ENCODE measurements at regions not wholly inside any gene's neighbourhood (a gene's known extent, or its start where the extent isn't known, plus 50 kb on each side); places are given as distances from the start of the nearest gene placed in this dataset.
"Not testable (repeated sequence)": the region's sequence is repeated elsewhere in the genome, so short reads cannot be mapped to it uniquely, and the experiment has no call there.

DNA sequence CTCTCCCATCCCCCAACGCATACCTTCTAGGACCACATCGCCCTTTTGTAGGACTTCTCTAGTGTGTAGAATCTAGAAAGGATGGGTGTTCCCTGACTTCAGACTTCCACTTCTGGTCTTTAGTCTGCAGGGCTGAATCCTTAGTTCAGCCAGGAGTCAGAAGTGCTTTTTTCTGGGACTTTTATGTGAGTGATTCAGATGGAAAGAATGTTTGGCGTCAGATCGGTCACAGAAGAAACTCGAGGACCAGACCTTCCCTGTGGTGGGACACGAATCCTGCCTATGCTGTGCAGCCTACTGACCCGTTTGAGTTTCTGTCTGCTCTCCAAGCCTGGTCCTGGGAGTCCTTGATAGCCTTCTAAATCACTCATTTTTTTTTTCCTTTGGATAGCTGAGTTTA lies 165.4 kb upstream of the SSTR1 start:
- H3K4me3 ChIP-seq (ENCODE audit: low read length) = no peak overlapping the region
- peak; percentile 92 for DNase-seq

DNA sequence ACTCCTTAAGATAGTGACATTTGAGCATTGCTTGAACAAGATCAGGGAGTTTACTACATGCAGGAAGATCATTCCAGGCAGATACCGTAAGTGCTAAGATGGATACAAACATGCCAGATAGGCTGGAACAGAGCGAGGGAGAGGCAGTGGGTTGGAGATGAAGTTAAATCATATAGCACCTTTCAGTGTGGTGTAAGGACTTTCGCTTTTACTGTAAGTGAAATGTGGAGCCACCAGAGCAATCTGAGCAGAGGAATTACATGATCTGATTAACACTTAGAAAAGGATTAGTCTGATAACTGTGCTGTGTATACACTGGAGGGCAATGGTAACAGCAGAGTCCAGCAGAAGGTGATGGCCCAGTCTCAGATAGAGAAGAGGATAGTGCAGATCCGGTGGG lies 163.0 kb upstream of the SSTR1 start:
- Histone ChIP-seq H3K36me3 (ENCODE audit: control insufficient read depth, insufficient read depth, low read length) (no peaks in the 10 kb centered on the region), H3K27me3 (ENCODE audit: control insufficient read depth, insufficient read depth, low read length) (no peaks in the 10 kb centered on the region), H3K9me3 (replicated peaks; ENCODE audit: control insufficient read depth, low read depth, low read length) (no peaks in the 10 kb centered on the region), H3K4me1 (ENCODE audit: control insufficient read depth, insufficient read depth, low read length) (no peaks in the 10 kb centered on the region), H3K4me3 (ENCODE audit: low read length) (no peak overlapping the region), H3K27ac (ENCODE audit: low read length) (no peak overlapping the region)
- DNase-seq = no peak
- WGBS (ENCODE audit: insufficient coverage) = 76% methylated on average over 3 of the region's 4 CpGs

More for the DNA sequence above, 165.4 kb upstream of the SSTR1 start:
- H3K27me3 ChIP-seq (ENCODE audit: control insufficient read depth, insufficient read depth, low read length) = no peaks in the 10 kb centered on the region
- no peaks in the 10 kb centered on the region for H3K4me1 ChIP-seq (ENCODE audit: control insufficient read depth, insufficient read depth, low read length)
- H3K9me3 ChIP-seq (replicated peaks; ENCODE audit: control insufficient read depth, low read depth, low read length) = no peaks in the 10 kb centered on the region
- WGBS (ENCODE audit: insufficient coverage) = 2% methylated on average over 5 of the region's 7 CpGs
- H3K36me3 ChIP-seq (ENCODE audit: control insufficient read depth, insufficient read depth, low read length) = no peaks in the 10 kb centered on the region
- no peak overlapping the region for H3K27ac ChIP-seq (ENCODE audit: low read length)

GRCh38 chr14:38045461-38045860 lies 162.2 kb upstream of the SSTR1 start:
- Histone ChIP-seq H3K27me3 (ENCODE audit: control insufficient read depth, insufficient read depth, low read length) (no peaks in the 10 kb centered on the region), H3K4me3 (ENCODE audit: low read length) (no peak overlapping the region), H3K36me3 (ENCODE audit: control insufficient read depth, insufficient read depth, low read length) (no peaks in the 10 kb centered on the region), H3K27ac (ENCODE audit: low read length) (no peak overlapping the region), H3K4me1 (ENCODE audit: control insufficient read depth, insufficient read depth, low read length) (no peaks in the 10 kb centered on the region), H3K9me3 (replicated peaks; ENCODE audit: control insufficient read depth, low read depth, low read length) (no peaks in the 10 kb centered on the region)
- WGBS (ENCODE audit: insufficient coverage) = no CpG with 5 or more reads among the region's 2 CpGs
- DNase-seq = no peak

DNA sequence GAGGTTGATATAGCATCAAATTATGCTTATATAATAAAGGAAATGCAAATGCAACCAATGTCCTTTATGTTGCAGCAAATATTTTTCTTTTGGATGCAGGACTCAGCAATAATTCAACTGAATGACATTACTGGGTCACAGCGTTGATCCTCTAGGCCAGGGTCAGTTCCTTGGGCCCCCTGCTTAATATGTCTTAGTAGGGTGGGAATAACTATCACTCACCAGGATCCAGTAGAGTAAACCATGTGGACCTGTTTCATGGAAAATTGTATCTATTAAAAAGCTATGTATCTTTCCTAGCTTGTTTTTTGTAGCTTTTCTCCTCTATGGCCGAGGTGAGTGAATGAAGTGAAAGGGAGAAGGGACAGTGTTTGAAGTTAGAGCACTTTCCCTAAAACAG lies 161.5 kb upstream of the SSTR1 start:
- H3K4me1 ChIP-seq (ENCODE audit: control insufficient read depth, insufficient read depth, low read length) = no peaks in the 10 kb centered on the region
- DNase-seq = no peak
- no peak overlapping the region for H3K4me3 ChIP-seq (ENCODE audit: low read length)
- WGBS (ENCODE audit: insufficient coverage) = no CpG with 5 or more reads among the region's 2 CpGs
- H3K36me3 ChIP-seq (ENCODE audit: control insufficient read depth, insufficient read depth, low read length) = no peaks in the 10 kb centered on the region
- H3K9me3 ChIP-seq (replicated peaks; ENCODE audit: control insufficient read depth, low read depth, low read length) = no peaks in the 10 kb centered on the region
- H3K27ac ChIP-seq (ENCODE audit: low read length) = no peak overlapping the region
- H3K27me3 ChIP-seq (ENCODE audit: control insufficient read depth, insufficient read depth, low read length) = no peaks in the 10 kb centered on the region

DNA sequence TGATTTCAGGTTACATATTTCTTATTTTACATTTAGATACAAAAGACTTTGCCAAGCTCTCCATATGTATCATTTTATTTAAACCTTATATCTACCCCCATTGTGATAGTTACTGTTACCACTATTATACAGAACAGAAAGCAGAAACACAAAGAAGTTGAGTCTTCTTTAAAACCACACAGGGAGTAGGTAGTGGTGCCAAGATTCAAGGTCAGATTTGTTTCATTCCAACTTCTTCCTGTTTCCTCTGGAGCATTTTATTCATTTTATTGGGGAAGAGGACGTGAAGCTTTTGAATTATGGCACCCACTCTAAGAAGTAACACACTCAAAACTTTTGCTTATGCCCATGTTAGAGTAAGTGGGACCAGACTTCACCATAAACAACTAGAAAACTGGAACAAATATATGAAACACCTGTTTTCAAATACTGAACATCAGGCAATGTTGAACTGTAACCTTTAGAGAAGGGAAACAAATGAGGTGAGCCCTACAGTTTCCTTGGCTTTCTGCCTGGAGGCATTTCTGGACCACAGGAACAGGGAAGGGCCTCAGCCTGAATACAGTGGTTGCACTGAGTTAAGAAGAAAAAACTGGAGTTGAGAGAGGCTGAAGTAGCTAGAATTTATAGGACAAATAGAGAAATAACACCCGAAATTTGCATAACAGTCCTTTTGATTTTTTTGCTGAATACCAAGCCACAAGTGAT lies 160.4 kb upstream of the SSTR1 start:
- Histone ChIP-seq H3K27ac (ENCODE audit: low read length) (no peak overlapping the region), H3K9me3 (replicated peaks; ENCODE audit: control insufficient read depth, low read depth, low read length) (no peaks in the 10 kb centered on the region), H3K4me3 (ENCODE audit: low read length) (no peak overlapping the region), H3K27me3 (ENCODE audit: control insufficient read depth, insufficient read depth, low read length) (no peaks in the 10 kb centered on the region), H3K4me1 (ENCODE audit: control insufficient read depth, insufficient read depth, low read length) (no peaks in the 10 kb centered on the region), H3K36me3 (ENCODE audit: control insufficient read depth, insufficient read depth, low read length) (no peaks in the 10 kb centered on the region)
- 83% methylated on average over 1 of the region's 2 CpGs for WGBS (ENCODE audit: insufficient coverage)
- no peak for DNase-seq

DNA sequence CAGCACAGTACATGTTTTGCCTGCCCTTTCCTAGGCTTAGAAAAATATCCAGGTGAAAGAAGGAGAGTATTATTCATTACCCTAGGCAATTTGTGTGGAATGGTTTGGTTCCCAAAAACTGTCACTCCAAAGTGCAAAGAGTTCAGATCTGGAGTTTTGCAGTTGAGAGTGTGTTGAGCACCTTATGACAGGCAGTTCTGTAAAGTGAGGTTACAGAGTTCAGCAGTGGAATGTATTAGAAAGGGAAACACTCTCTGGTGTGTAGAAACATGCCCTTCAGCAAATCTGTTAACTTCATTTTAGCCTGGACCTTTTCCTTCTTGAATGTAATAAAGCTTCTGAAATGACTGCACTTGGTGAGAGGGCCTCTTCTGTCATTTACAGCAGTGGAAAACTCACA lies 154.0 kb upstream of the SSTR1 start:
- no peaks in the 10 kb centered on the region for H3K4me1 ChIP-seq (ENCODE audit: control insufficient read depth, insufficient read depth, low read length)
- no peaks in the 10 kb centered on the region for H3K27me3 ChIP-seq (ENCODE audit: control insufficient read depth, insufficient read depth, low read length)
- no peaks in the 10 kb centered on the region for H3K36me3 ChIP-seq (ENCODE audit: control insufficient read depth, insufficient read depth, low read length)
- H3K27ac ChIP-seq (ENCODE audit: low read length) = no peak overlapping the region
- DNase-seq = no peak
- H3K9me3 ChIP-seq (replicated peaks; ENCODE audit: control insufficient read depth, low read depth, low read length) = no peaks in the 10 kb centered on the region
- no peak overlapping the region for H3K4me3 ChIP-seq (ENCODE audit: low read length)

DNA sequence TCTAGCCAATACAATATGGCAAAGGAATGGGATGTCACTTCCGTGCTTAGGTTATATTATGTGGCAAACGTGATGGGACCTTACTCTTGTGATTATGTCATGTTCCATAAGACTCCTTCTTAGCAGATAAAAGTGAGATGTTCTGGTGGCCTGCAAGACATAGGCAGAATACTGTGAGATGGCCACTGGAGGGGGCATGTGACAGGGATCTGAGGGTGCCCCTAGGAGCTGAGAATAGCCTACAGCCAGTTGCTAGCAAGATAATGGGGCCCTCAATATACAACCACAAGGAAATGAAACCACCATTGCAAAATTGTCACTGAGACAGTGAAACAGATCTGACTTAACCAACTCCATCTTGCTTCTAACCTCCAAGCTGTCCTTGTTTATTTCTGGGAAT lies 151.4 kb upstream of the SSTR1 start:
- no peaks in the 10 kb centered on the region for H3K27me3 ChIP-seq (ENCODE audit: control insufficient read depth, insufficient read depth, low read length)
- H3K27ac ChIP-seq (ENCODE audit: low read length) = no peak overlapping the region
- no peak for DNase-seq
- no CpG with 5 or more reads among the region's 2 CpGs for WGBS (ENCODE audit: insufficient coverage)
- no peaks in the 10 kb centered on the region for H3K4me1 ChIP-seq (ENCODE audit: control insufficient read depth, insufficient read depth, low read length)
- peaks cover 2% of the 10 kb centered on the region for H3K9me3 ChIP-seq (replicated peaks; ENCODE audit: control insufficient read depth, low read depth, low read length)
- no peak overlapping the region for H3K4me3 ChIP-seq (ENCODE audit: low read length)
- no peaks in the 10 kb centered on the region for H3K36me3 ChIP-seq (ENCODE audit: control insufficient read depth, insufficient read depth, low read length)

GRCh38 chr14:38062223-38062622 lies 145.5 kb upstream of the SSTR1 start:
- H3K36me3 ChIP-seq (ENCODE audit: control insufficient read depth, insufficient read depth, low read length); H3K27me3 ChIP-seq (ENCODE audit: control insufficient read depth, insufficient read depth, low read length); H3K4me1 ChIP-seq (ENCODE audit: control insufficient read depth, insufficient read depth, low read length); H3K9me3 ChIP-seq (replicated peaks; ENCODE audit: control insufficient read depth, low read depth, low read length); H3K27ac ChIP-seq (ENCODE audit: low read length); DNase-seq; H3K4me3 ChIP-seq (ENCODE audit: low read length): not testable (repeated sequence)
- WGBS (ENCODE audit: insufficient coverage) = 100% methylated on average over 1 of the region's 2 CpGs

DNA sequence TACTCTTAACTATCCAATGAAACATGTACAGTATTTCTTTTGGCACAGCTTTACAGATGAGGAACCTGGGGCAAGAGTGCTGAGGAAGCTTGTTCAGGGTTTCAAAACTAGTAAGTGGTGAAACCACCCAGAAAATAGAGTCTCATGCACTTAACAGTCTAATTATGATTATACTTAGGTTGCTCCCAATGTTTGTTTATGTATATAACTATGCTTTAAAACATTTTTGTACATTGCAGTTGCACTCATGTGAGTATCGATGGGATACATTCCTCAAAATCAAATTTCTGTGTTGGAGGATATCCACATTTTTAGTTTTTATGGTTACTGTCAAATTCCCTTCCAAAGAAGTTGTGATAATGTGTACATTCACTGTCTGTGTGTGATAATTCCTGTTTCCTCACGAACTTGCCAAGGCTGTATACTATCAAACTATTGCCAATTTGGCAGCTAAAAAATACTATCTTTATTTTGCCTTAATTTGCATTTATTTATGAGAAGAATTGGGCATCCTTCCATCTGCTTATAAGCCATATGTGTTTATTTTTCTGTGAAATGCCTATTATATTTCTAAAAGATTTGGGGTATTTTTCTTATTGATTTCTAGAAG lies 143.9 kb upstream of the SSTR1 start:
- WGBS (ENCODE audit: insufficient coverage) = no CpG with 5 or more reads among the region's 2 CpGs
- no peak overlapping the region for H3K4me3 ChIP-seq (ENCODE audit: low read length)

GRCh38 chr14:38065106-38065762 lies 142.5 kb upstream of the SSTR1 start:
- no peak overlapping the region for H3K27ac ChIP-seq (ENCODE audit: low read length)
- H3K4me1 ChIP-seq (ENCODE audit: control insufficient read depth, insufficient read depth, low read length) = no peaks in the 10 kb centered on the region
- no peaks in the 10 kb centered on the region for H3K36me3 ChIP-seq (ENCODE audit: control insufficient read depth, insufficient read depth, low read length)
- peaks cover 6% of the 10 kb centered on the region for H3K9me3 ChIP-seq (replicated peaks; ENCODE audit: control insufficient read depth, low read depth, low read length)
- 62% methylated on average over 4 of the region's 6 CpGs for WGBS (ENCODE audit: insufficient coverage)
- no peaks in the 10 kb centered on the region for H3K27me3 ChIP-seq (ENCODE audit: control insufficient read depth, insufficient read depth, low read length)
- DNase-seq = no peak
- no peak overlapping the region for H3K4me3 ChIP-seq (ENCODE audit: low read length)

More for the DNA sequence above, 143.9 kb upstream of the SSTR1 start:
- Histone ChIP-seq H3K9me3 (replicated peaks; ENCODE audit: control insufficient read depth, low read depth, low read length) (peaks cover 6% of the 10 kb centered on the region), H3K27ac (ENCODE audit: low read length) (no peak overlapping the region), H3K4me1 (ENCODE audit: control insufficient read depth, insufficient read depth, low read length) (no peaks in the 10 kb centered on the region), H3K27me3 (ENCODE audit: control insufficient read depth, insufficient read depth, low read length) (no peaks in the 10 kb centered on the region), H3K36me3 (ENCODE audit: control insufficient read depth, insufficient read depth, low read length) (no peaks in the 10 kb centered on the region)
- DNase-seq = peak; percentile 24
